Lower leg skin (tissue), 4 donors: ENCODE measurements at regions not wholly inside any gene's neighbourhood (a gene's known extent, or its start where the extent isn't known, plus 50 kb on each side); places are given as distances from the start of the nearest gene placed in this dataset.

Experiments
- DNase-seq, 2 donors: peaks; one replicate each; pipeline ENCODE4 v3.0.0-alpha.2; 2019; ENCODE audit warnings: low spot score in 2 of 2
- H3K4me3 ChIP-seq: fragments of 200-600 bp; sonication (generic); 2 replicates; pipeline ENCODE4 v1.5.1; 2017; ENCODE audit warnings: mild to moderate bottlenecking, low read depth; ENCODE audit not compliant: poor library complexity, severe bottlenecking
- POLR2A ChIP-seq, 2 donors: fragments of 450-650 bp; IDR thresholded peaks; one replicate each; pipeline ENCODE4 v1.6.1; 2016 to 2017; ENCODE audit warnings: antibody characterized with exemption in 2 of 2, mild to moderate bottlenecking in 1 of 2, moderate library complexity in 1 of 2
- WGBS, 2 donors: methylation state at CpG; one replicate each; pipeline ENCODE4 v1.1.5; 2018; 5-methylcytosine and 5-hydroxymethylcytosine counted together
- intact Hi-C: fragments of 100-400 bp; cut with DNase I; formaldehyde crosslinking; loops from one replicate; pipeline ENCODE4 v1.15.0; 2023; ENCODE audit warnings: low total_unique reads
- TF ChIP-seq, protein P1 (sequence below), 3 donors: fragments of 450-650 bp; IDR thresholded peaks; one replicate each; pipeline ENCODE4 v1.5.1; 2016; ENCODE audit warnings: antibody characterized with exemption in 3 of 3, mild to moderate bottlenecking in 3 of 3, moderate library complexity in 2 of 3

DNA sequence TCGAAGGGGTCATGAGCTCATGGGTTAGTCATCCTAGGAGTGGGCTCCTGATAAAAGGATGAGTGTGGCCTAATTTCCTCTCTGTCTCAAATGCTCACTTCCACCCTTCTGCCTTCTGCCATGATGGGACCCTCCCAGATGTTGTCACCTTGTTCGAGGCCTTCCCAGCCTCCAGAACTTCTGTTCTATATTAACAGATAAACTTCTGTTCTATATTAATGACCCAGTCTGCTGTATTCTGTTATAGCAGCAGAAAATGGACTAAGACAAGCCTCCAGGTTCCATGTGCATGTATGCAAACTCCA, 583.2 kb downstream of the GLRX3 start:
- no peak overlapping the region for H3K4me3 ChIP-seq
- intact Hi-C loops = no loop called here
- 61% methylated on average over 2 of the region's 2 CpGs for WGBS, 2 donors
- no peak for DNase-seq
- TF ChIP-seq, protein P1, sequence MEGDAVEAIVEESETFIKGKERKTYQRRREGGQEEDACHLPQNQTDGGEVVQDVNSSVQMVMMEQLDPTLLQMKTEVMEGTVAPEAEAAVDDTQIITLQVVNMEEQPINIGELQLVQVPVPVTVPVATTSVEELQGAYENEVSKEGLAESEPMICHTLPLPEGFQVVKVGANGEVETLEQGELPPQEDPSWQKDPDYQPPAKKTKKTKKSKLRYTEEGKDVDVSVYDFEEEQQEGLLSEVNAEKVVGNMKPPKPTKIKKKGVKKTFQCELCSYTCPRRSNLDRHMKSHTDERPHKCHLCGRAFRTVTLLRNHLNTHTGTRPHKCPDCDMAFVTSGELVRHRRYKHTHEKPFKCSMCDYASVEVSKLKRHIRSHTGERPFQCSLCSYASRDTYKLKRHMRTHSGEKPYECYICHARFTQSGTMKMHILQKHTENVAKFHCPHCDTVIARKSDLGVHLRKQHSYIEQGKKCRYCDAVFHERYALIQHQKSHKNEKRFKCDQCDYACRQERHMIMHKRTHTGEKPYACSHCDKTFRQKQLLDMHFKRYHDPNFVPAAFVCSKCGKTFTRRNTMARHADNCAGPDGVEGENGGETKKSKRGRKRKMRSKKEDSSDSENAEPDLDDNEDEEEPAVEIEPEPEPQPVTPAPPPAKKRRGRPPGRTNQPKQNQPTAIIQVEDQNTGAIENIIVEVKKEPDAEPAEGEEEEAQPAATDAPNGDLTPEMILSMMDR (IDR thresholded peaks at IDR 0.05) = no peak
- no peak for TF ChIP-seq POLR2A (IDR thresholded peaks at IDR 0.05)

DNA sequence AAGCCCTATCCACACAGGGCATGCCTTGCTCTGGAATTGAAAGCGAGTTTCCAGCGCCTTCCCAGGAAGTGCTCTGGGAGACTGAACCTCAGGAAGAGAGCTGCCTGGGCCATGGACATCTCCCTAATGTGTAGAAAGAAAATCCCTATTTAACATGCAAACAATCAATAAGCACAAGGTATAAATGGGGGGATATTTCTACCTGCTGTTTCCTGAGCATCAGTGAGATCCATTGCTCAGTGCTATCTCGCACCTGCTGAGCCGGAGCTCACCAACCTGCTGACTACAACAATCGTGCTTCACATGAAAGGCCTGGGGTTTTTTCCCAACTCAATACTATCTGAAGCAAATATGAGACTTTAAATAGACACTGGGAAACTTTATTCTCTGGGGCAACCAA, 584.0 kb downstream of the GLRX3 start:
- intact Hi-C loops = no loop called here
- TF ChIP-seq, protein P1 (IDR thresholded peaks at IDR 0.05) = no peak
- no peak for TF ChIP-seq POLR2A (IDR thresholded peaks at IDR 0.05)
- no peak for DNase-seq
- H3K4me3 ChIP-seq = no peak overlapping the region
- WGBS, 2 donors = 85 to 88% methylated on average over 5 of the region's 5 CpGs

DNA sequence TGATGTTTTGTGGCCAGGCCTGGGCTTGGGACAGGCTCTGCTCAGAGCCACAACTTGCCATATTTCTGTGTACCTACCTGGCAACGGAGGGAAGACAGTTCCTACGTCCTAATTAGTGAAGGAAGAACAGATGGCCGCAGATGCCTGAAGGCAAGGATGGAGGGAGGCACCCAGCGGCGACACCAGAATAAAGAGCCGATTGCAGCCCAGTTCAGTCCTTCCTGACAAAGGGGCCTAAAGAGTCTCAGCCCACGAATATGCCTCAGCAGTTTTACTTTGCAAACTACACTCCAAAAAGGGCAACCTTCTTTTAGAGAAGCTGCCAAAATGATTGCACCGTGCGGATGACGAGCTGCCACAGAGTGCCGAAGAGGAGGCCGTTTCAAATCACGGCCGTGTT, 585.8 kb downstream of the GLRX3 start:
- 51 to 59% methylated on average over 13 to 14 of the region's 14 CpGs for WGBS, 2 donors
- no peak overlapping the region for H3K4me3 ChIP-seq
- DNase-seq = no peak
- intact Hi-C loops = no loop called here
- no peak for TF ChIP-seq POLR2A (IDR thresholded peaks at IDR 0.05)
- TF ChIP-seq, protein P1 (IDR thresholded peaks at IDR 0.05) = no peak

DNA sequence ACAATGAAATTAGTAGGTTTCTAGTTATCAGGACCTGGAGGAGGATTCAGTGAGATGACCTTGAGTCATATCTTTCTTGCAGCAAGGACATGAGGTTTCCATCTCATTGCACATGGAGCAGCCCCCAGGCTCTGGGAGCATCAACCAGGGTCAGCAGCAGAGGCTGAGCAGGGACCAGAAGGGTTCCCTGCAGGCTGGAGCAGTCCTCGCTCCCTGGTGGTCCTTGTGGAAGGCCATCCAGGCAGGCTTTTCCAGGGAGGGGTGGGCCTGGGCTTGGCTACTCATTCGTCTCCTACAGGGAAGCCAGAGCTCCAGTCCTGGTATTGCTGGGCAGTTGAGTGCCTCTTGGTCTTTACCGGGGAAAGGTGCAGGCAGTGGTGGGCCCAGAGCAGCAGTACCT, 587.5 kb downstream of the GLRX3 start:
- H3K4me3 ChIP-seq = no peak overlapping the region
- 80 to 94% methylated on average over 3 of the region's 3 CpGs for WGBS, 2 donors
- no peak for DNase-seq
- intact Hi-C loops = no loop called here
- TF ChIP-seq, protein P1 (IDR thresholded peaks at IDR 0.05) = no peak
- no peak for TF ChIP-seq POLR2A (IDR thresholded peaks at IDR 0.05)

DNA sequence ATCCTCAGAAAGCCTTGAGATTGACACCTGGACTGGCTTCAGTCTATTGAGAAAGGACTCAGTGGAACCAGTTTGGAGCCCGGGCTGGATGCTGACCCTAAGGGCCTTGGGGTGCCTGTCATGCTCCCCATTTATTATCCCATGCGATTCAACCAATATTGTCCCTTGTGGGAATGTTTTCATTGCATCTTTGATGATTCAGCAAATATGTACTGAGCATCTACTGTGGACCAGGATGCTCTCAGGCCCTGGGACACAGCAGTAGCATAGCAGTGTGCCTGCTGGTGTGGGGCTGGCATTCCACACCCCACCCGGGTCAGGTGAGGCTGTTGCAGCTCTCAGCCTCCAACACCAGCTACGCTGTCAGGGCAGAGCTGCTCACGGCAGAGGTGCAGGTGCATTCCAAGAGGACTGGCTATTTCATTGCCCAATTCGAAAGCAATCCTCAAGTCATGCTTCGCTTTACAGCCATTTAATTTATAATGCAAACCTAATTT, 586.0 kb downstream of the TCERG1L start:
- TF ChIP-seq POLR2A (IDR thresholded peaks at IDR 0.05) = no peak
- TF ChIP-seq, protein P1 (IDR thresholded peaks at IDR 0.05) = no peak
- intact Hi-C loops = no loop called here
- DNase-seq = no peak
- H3K4me3 ChIP-seq = no peak overlapping the region
- WGBS, 2 donors = 82 to 86% methylated on average over 7 of the region's 7 CpGs

DNA sequence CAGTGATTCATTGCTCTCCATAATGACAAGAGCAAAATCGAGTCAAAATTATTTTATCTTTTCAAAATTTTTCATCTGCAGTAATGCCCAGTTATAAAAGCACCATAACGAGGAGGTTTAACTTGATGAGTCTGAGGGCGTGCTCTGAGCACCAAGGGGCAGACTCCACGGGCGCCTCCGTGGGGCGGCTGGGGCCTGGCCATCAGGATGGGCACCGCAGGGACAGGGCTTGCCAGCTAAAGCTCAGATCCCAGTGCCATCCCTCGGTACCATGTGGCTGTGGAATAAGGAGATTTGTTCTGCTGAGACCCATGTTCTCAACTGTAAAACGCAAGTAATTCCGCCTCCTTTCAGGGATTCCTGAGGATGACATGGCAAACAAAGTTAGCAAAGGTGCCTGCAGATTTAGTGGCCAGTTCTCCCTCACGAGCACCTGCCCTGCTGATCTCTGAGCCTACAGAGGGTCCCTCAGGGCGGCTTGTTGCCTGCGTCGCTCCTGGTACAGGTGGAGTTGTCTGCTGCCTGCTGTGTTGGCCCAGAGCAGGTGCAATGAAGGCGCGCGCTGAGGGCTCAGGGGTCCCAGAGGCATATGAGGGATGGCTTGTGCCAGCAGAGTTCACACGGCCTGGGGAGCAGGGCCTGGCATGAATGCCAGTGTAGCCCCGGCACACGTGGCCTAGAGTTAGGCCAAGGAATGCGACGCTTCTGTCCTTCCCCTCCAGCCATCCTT, 584.4 kb downstream of the TCERG1L start:
- intact Hi-C loops = no loop called here
- WGBS, 2 donors = 82 to 84% methylated on average over 23 of the region's 23 CpGs
- no peak for DNase-seq
- no peak for TF ChIP-seq POLR2A (IDR thresholded peaks at IDR 0.05)
- TF ChIP-seq, protein P1 (IDR thresholded peaks at IDR 0.05) = no peak
- no peak overlapping the region for H3K4me3 ChIP-seq
